PC-9 (cell line): ENCODE measurements at regions not wholly inside any gene's neighbourhood (a gene's known extent, or its start where the extent isn't known, plus 50 kb on each side); places are given as distances from the start of the nearest gene placed in this dataset.
A peak's percentile ranks its signal among the peaks of the same experiment; 100 is the strongest.

Experiments
- BruUV-seq: library from RNA; stranded (reverse); fragments of 400-500 nt; replicated peaks from 2 replicates; lab custom pipeline; 2021; lab: Mats Ljungman, UMichigan
- CTCF ChIA-PET: fragments of 300-600 bp; sonication (Branson Sonifier 250); formaldehyde crosslinking; loops from one replicate; lab custom pipeline; 2022; ENCODE audit warnings: antibody characterized with exemption; lab: Charles Lee
- POLR2A ChIA-PET: fragments of 300-600 bp; sonication (Branson Sonifier 250); formaldehyde crosslinking; loops from one replicate; lab custom pipeline; 2022; ENCODE audit warnings: antibody characterized with exemption; ENCODE audit not compliant: unreplicated experiment; lab: Charles Lee
- DNase-seq, 2 experiments: peaks; one replicate each; pipeline versions ENCODE4 v3.0.0 to v3.0.0-alpha.2; 2015 to 2022; ENCODE audit warnings: mixed read lengths in 1 of 2
- H2AFZ ChIP-seq: fragments of 200-600 bp; sonication (generic); 2 replicates; pipeline ENCODE4 v1.8.1; 2017; ENCODE audit warnings: antibody characterized with exemption
- H3F3A ChIP-seq: fragments of 200-600 bp; sonication (generic); 2 replicates; pipeline ENCODE4 v1.8.1; 2017; ENCODE audit warnings: antibody characterized with exemption, mild to moderate bottlenecking, low read depth; ENCODE audit not compliant: insufficient read depth
- H3K27ac ChIP-seq: fragments of 200-600 bp; sonication (generic); 2 replicates; pipeline ENCODE4 v1.6.1; 2016; ENCODE audit warnings: mixed run types
- H3K27me3 ChIP-seq: fragments of 200-600 bp; sonication (generic); 2 replicates; pipeline ENCODE4 v1.6.1; 2016; ENCODE audit warnings: low read depth, mixed run types; ENCODE audit not compliant: insufficient read depth
- H3K36me3 ChIP-seq: fragments of 200-600 bp; sonication (generic); 2 replicates; pipeline ENCODE4 v1.6.1; 2016; ENCODE audit warnings: low read depth, mixed run types
- H3K4me1 ChIP-seq: fragments of 200-600 bp; sonication (generic); replicated peaks from 2 replicates; pipeline ENCODE4 v1.6.1; 2016; ENCODE audit warnings: mixed run types; ENCODE audit not compliant: insufficient read depth
- H3K4me2 ChIP-seq: fragments of 200-600 bp; sonication (generic); 2 replicates; pipeline ENCODE4 v1.6.1; 2017; ENCODE audit warnings: mixed run types
- H3K4me3 ChIP-seq: fragments of 200-600 bp; sonication (generic); 2 replicates; pipeline ENCODE4 v1.6.1; 2016; ENCODE audit warnings: mixed run types
- H3K79me2 ChIP-seq: fragments of 200-600 bp; sonication (generic); 2 replicates; pipeline ENCODE4 v1.6.1; 2017; ENCODE audit warnings: low read depth, mixed run types
- H3K9me2 ChIP-seq: fragments of 200-600 bp; sonication (generic); 2 replicates; pipeline ENCODE4 v1.8.1; 2017; ENCODE audit warnings: mild to moderate bottlenecking; ENCODE audit not compliant: insufficient read depth
- H3K9me3 ChIP-seq: fragments of 200-600 bp; sonication (generic); 2 replicates; pipeline ENCODE4 v1.8.1; 2016; ENCODE audit warnings: low read depth; ENCODE audit not compliant: insufficient read depth
- H4K20me1 ChIP-seq: fragments of 200-600 bp; sonication (generic); 2 replicates; pipeline ENCODE4 v1.8.1; 2017; ENCODE audit not compliant: insufficient read depth
- EZH2 ChIP-seq: fragments of 200-600 bp; sonication (generic); IDR thresholded peaks from 2 replicates; pipeline ENCODE4 v1.8.0; 2017; ENCODE audit warnings: antibody characterized with exemption, low read depth
- intact Hi-C: fragments of 100-400 bp; cut with micrococcal nuclease; formaldehyde crosslinking; loops from one replicate; pipeline ENCODE4 v1.10.0; 2022; ENCODE audit not compliant: unreplicated experiment
- TF ChIP-seq, protein P1 (sequence below): fragments of 200-600 bp; sonication (generic); conservative IDR thresholded peaks from 2 replicates; pipeline ENCODE4 v1.6.1; 2017; ENCODE audit warnings: mixed run types, antibody characterized with exemption, mild to moderate bottlenecking, moderate library complexity

DNA sequence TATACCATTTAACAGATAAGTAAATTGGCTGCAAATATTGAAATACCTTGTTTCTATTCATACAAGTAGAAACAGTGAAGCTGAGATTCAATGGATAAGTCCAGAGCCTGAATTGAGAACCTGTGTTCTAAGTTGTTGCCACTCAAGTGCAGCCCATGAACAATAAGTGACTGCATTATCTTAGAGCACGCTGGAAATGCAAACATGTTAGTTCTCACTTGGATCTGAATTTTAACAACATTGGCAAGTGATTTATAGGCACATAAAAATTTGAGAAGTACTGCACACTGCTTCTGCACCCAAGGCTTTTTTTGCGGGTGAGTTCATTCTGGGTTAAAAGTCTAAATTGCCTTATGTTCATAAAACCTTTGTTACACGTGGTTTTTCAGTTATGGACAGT is 484.3 kb downstream of the NAV3 start:
- ChIA-PET POLR2A (no interaction called here), CTCF (no interaction called here)
- intact Hi-C loops = no loop called here
- H4K20me1 ChIP-seq = no peaks in the 10 kb centered on the region
- H3K4me3 ChIP-seq = no peak overlapping the region
- no peak overlapping the region for H3K4me2 ChIP-seq
- H3K4me1 ChIP-seq = no peaks in the 10 kb centered on the region
- H3K9me3 ChIP-seq = no peaks in the 10 kb centered on the region
- DNase-seq = no peak
- no peaks in the 10 kb centered on the region for H3F3A ChIP-seq
- H3K9me2 ChIP-seq = no peaks in the 10 kb centered on the region; the same call in 1 of the 2 replicates
- TF ChIP-seq EZH2 = no peak
- TF ChIP-seq, protein P1, sequence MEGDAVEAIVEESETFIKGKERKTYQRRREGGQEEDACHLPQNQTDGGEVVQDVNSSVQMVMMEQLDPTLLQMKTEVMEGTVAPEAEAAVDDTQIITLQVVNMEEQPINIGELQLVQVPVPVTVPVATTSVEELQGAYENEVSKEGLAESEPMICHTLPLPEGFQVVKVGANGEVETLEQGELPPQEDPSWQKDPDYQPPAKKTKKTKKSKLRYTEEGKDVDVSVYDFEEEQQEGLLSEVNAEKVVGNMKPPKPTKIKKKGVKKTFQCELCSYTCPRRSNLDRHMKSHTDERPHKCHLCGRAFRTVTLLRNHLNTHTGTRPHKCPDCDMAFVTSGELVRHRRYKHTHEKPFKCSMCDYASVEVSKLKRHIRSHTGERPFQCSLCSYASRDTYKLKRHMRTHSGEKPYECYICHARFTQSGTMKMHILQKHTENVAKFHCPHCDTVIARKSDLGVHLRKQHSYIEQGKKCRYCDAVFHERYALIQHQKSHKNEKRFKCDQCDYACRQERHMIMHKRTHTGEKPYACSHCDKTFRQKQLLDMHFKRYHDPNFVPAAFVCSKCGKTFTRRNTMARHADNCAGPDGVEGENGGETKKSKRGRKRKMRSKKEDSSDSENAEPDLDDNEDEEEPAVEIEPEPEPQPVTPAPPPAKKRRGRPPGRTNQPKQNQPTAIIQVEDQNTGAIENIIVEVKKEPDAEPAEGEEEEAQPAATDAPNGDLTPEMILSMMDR = no peak
- no peaks in the 10 kb centered on the region for H3K36me3 ChIP-seq
- no peaks in the 10 kb centered on the region for H3K79me2 ChIP-seq
- H3K27ac ChIP-seq = no peak overlapping the region
- no peaks in the 10 kb centered on the region for H3K27me3 ChIP-seq
- BruUV-seq = no TSS peak
- no peak overlapping the region for H2AFZ ChIP-seq

DNA sequence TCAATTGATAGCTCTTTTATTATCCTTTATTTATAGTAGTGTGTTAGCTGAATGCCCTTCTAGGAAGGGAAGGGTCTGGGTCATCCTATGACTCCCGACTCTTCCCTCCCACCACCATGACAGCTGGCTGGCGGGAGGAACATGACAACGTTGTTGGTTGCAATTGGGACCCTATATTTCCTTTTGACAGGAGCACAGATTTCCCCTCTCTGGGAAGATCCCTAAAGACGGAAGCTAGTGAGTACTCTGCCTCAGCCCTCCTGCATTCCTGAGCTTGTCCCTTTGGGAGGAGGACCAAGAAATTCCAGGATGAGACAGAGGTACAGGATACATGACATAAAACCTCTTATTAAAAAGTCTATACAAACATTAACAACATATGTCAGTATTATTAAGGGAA is 485.4 kb downstream of the NAV3 start:
- BruUV-seq = no TSS peak
- Histone ChIP-seq H3K4me2 (no peak overlapping the region), H3K4me1 (no peaks in the 10 kb centered on the region), H3K27me3 (no peaks in the 10 kb centered on the region), H3F3A (no peaks in the 10 kb centered on the region), H3K27ac (no peak overlapping the region), H4K20me1 (no peaks in the 10 kb centered on the region), H3K4me3 (no peak overlapping the region), H3K36me3 (no peaks in the 10 kb centered on the region), H2AFZ (no peak overlapping the region), H3K9me2 (no peaks in the 10 kb centered on the region; the same call in 1 of the 2 replicates), H3K79me2 (no peaks in the 10 kb centered on the region), H3K9me3 (no peaks in the 10 kb centered on the region)
- intact Hi-C loops = no loop called here
- ChIA-PET CTCF (no interaction called here), POLR2A (no interaction called here)
- no peak for TF ChIP-seq EZH2
- TF ChIP-seq, protein P1 = no peak
- DNase-seq = no peak

- Histone ChIP-seq H3K4me2 (no peak overlapping the region), H3K4me1 (no peaks in the 10 kb centered on the region), H2AFZ (0 out of 2 replicates have a peak overlapping the region, but pooled peaks have one; percentile 13), H3K9me2 (no peaks in the 10 kb centered on the region; the same call in 1 of the 2 replicates), H4K20me1 (no peaks in the 10 kb centered on the region), H3K9me3 (no peaks in the 10 kb centered on the region), H3K27ac (no peak overlapping the region), H3K4me3 (no peak overlapping the region), H3F3A (no peaks in the 10 kb centered on the region), H3K27me3 (no peaks in the 10 kb centered on the region), H3K36me3 (no peaks in the 10 kb centered on the region), H3K79me2 (no peaks in the 10 kb centered on the region)
- DNase-seq = no peak
- intact Hi-C loops = no loop called here
- CTCF ChIA-PET = no interaction called here
- BruUV-seq = no TSS peak
- POLR2A ChIA-PET = no interaction called here
- TF ChIP-seq, protein P1 = no peak
- no peak for TF ChIP-seq EZH2
Measured at GRCh38 chr12:78316631-78317468, 486.2 kb downstream of the NAV3 start.
